ENCODE measurements at regions not wholly inside any gene's neighbourhood (a gene's known extent, or its start where the extent isn't known, plus 50 kb on each side); places are given as distances from the start of the nearest gene placed in this dataset.

- no peak for TF ChIP-seq CTCF (IDR thresholded peaks at IDR 0.05)
- TF ChIP-seq EP300 (IDR thresholded peaks at IDR 0.05), result no peak
- no peak for TF ChIP-seq POLR2A (IDR thresholded peaks at IDR 0.05)
- no peak for TF ChIP-seq POLR2AphosphoS5 (IDR thresholded peaks at IDR 0.05)
These were observed 610.4 kb downstream of the ELAVL2 start for GRCh38 chr9:23215688-23216087.
